NCI-H2029 (cell line): ENCODE measurements at regions not wholly inside any gene's neighbourhood (a gene's known extent, or its start where the extent isn't known, plus 50 kb on each side); places are given as distances from the start of the nearest gene placed in this dataset.
"Not testable (repeated sequence)": the region's sequence is repeated elsewhere in the genome, so short reads cannot be mapped to it uniquely, and the experiment has no call there.

Experiments used
- DNase-seq: peaks from one replicate; lab custom pipeline; 2025; lab: John Stamatoyannopoulos, UW

GRCh38 chr22:22716136-22716665 is 71.8 kb downstream of the GGTLC2 start:
- no peak for DNase-seq

GRCh38 chr22:22717664-22718063 is 73.2 kb downstream of the GGTLC2 start:
- DNase-seq: no peak

- DNase-seq: no peak
Measured at GRCh38 chr22:22720201-22720723, 75.8 kb downstream of the GGTLC2 start.

GRCh38 chr22:22720724-22721261 is 76.4 kb downstream of the GGTLC2 start:
- DNase-seq: no peak

GRCh38 chr22:22721681-22722354 is 77.4 kb downstream of the GGTLC2 start:
- no peak for DNase-seq

GRCh38 chr22:22728382-22728781 is 84.0 kb downstream of the GGTLC2 start:
- DNase-seq: no peak

GRCh38 chr22:22730655-22731373 is 86.4 kb downstream of the GGTLC2 start:
- no peak for DNase-seq

GRCh38 chr22:22731374-22731676 is 86.9 kb downstream of the GGTLC2 start:
- DNase-seq: no peak

GRCh38 chr22:22733006-22733405 is 88.6 kb downstream of the GGTLC2 start:
- DNase-seq: not testable (repeated sequence)

GRCh38 chr22:22733881-22734373 is 89.5 kb downstream of the GGTLC2 start:
- DNase-seq: no peak

GRCh38 chr22:22734395-22735272 is 90.2 kb downstream of the GGTLC2 start:
- DNase-seq: not testable (repeated sequence)

- DNase-seq: not testable (repeated sequence)
Measured at GRCh38 chr22:22735276-22735675, 90.9 kb downstream of the GGTLC2 start.

GRCh38 chr22:22735695-22736611 is 91.5 kb downstream of the GGTLC2 start:
- no peak for DNase-seq

GRCh38 chr22:22737590-22737989 is 93.2 kb downstream of the GGTLC2 start:
- DNase-seq: no peak

GRCh38 chr22:22738959-22739585 is 94.7 kb downstream of the GGTLC2 start:
- DNase-seq: no peak

GRCh38 chr22:22740560-22741276 is 96.3 kb downstream of the GGTLC2 start:
- DNase-seq: no peak

GRCh38 chr22:22741843-22742242 is 97.4 kb downstream of the GGTLC2 start:
- no peak for DNase-seq

- DNase-seq: no peak
Measured at GRCh38 chr22:22742641-22743040, 98.2 kb downstream of the GGTLC2 start.

- no peak for DNase-seq
Measured at GRCh38 chr22:22743128-22743760, 98.8 kb downstream of the GGTLC2 start.
